Posterior vena cava (tissue), 2 donors: ENCODE measurements at regions not wholly inside any gene's neighbourhood (a gene's known extent, or its start where the extent isn't known, plus 50 kb on each side); places are given as distances from the start of the nearest gene placed in this dataset.
"Not testable (repeated sequence)": the region's sequence is repeated elsewhere in the genome, so short reads cannot be mapped to it uniquely, and the experiment has no call there.

ENCODE experiments used
- DNase-seq: peaks from one replicate; pipeline ENCODE4 v3.0.0-alpha.2; 2020; ENCODE audit warnings: low spot score
- intact Hi-C, 2 donors: fragments of 100-400 bp; cut with DNase I; formaldehyde crosslinking; loops; one replicate each; pipeline versions ENCODE4 v1.14.1 to v1.14.2; 2022 to 2023
- donor health status: DM: yes; HTN: yes; CAD: no.
- donor health status: DM: yes; HTN: yes; CAD: no.

GRCh38 chr3:11898611-11899325 is 52.1 kb upstream of the TAMM41 start:
- intact Hi-C loops: no loop called here
- no peak for DNase-seq

- intact Hi-C loops, DNase-seq: not testable (repeated sequence)
These were observed 52.7 kb upstream of the TAMM41 start for GRCh38 chr3:11899389-11899788.

- no peak for DNase-seq
- intact Hi-C loops: no loop called here
These were observed 53.1 kb upstream of the TAMM41 start for GRCh38 chr3:11899826-11900225.

GRCh38 chr3:11900824-11901223 is 54.1 kb upstream of the TAMM41 start:
- intact Hi-C loops: no loop called here
- DNase-seq: no peak

GRCh38 chr3:11901286-11901875 is 54.7 kb upstream of the TAMM41 start:
- intact Hi-C loops: no loop called here
- no peak for DNase-seq

GRCh38 chr3:11903047-11903446 is 56.4 kb upstream of the TAMM41 start:
- intact Hi-C loops: no loop called here
- DNase-seq: no peak

- DNase-seq: no peak
- intact Hi-C loops: no loop called here
These were observed 56.8 kb upstream of the TAMM41 start for GRCh38 chr3:11903447-11903846.

- no peak for DNase-seq
- intact Hi-C loops: no loop called here
These were observed 57.5 kb upstream of the TAMM41 start for GRCh38 chr3:11904157-11904556.

GRCh38 chr3:11906407-11906806 is 59.7 kb upstream of the TAMM41 start:
- no peak for DNase-seq
- intact Hi-C loops: no loop called here

- intact Hi-C loops: no loop called here
- no peak for DNase-seq
These were observed 61.3 kb upstream of the TAMM41 start for GRCh38 chr3:11907667-11908660.

GRCh38 chr3:11908981-11909698 is 62.5 kb upstream of the TAMM41 start:
- DNase-seq: no peak
- intact Hi-C loops: no loop called here

GRCh38 chr3:11909726-11910125 is 63.0 kb upstream of the TAMM41 start:
- intact Hi-C loops: no loop called here
- no peak for DNase-seq

GRCh38 chr3:11910216-11910930 is 63.7 kb upstream of the TAMM41 start:
- intact Hi-C loops, DNase-seq: not testable (repeated sequence)

- no peak for DNase-seq
- intact Hi-C loops: no loop called here
These were observed 64.4 kb upstream of the TAMM41 start for GRCh38 chr3:11910971-11911531.

- intact Hi-C loops, DNase-seq: not testable (repeated sequence)
These were observed 65.2 kb upstream of the TAMM41 start for GRCh38 chr3:11911887-11912286.

- intact Hi-C loops: no loop called here
- no peak for DNase-seq
These were observed 66.6 kb upstream of the TAMM41 start for GRCh38 chr3:11913316-11913715.

- DNase-seq: no peak
- intact Hi-C loops: no loop called here
These were observed 67.4 kb upstream of the TAMM41 start for GRCh38 chr3:11914041-11914440.

GRCh38 chr3:11914651-11915050 is 68.0 kb upstream of the TAMM41 start:
- no peak for DNase-seq

More at GRCh38 chr3:11914651-11915050, 68.0 kb upstream of the TAMM41 start:
- intact Hi-C loops: no loop called here
